Activated CD8-positive, alpha-beta T cell treated with anti-CD3 and anti-CD28 coated beads for 36 hours (primary cell): ENCODE measurements at regions not wholly inside any gene's neighbourhood (a gene's known extent, or its start where the extent isn't known, plus 50 kb on each side); places are given as distances from the start of the nearest gene placed in this dataset.

Source experiments
- ATAC-seq: fragments of 200-7000 bp; cut with Tn5 transposase; one replicate; pipeline ENCODE4 v1.10.0; 2021; ENCODE audit warnings: mild to moderate bottlenecking, moderate library complexity
- CTCF ChIA-PET: fragments of 350-600 bp; sonication (Branson Sonifier 250); formaldehyde crosslinking; loops from one replicate; lab custom pipeline; 2021; ENCODE audit warnings: antibody characterized with exemption; lab: Charles Lee
- POLR2A ChIA-PET: fragments of 350-600 bp; sonication (Branson Sonifier 250); formaldehyde crosslinking; loops from one replicate; lab custom pipeline; 2021; ENCODE audit warnings: antibody characterized with exemption; lab: Charles Lee
- DNase-seq: peaks from one replicate; pipeline ENCODE4 v3.0.0-alpha.2; 2020
- H3K27ac Mint-ChIP-seq: one replicate; pipeline ENCODE4 v1.8.0; 2021; ENCODE audit warnings: mild to moderate bottlenecking, mixed read lengths
- H3K27me3 Mint-ChIP-seq: one replicate; pipeline ENCODE4 v1.8.0; 2021; ENCODE audit warnings: mixed read lengths
- H3K36me3 Mint-ChIP-seq: one replicate; pipeline ENCODE4 v1.8.0; 2021; ENCODE audit warnings: low read depth, mixed read lengths
- H3K4me1 Mint-ChIP-seq: one replicate; pipeline ENCODE4 v1.8.0; 2021; ENCODE audit warnings: low read depth, mixed read lengths
- H3K4me3 Mint-ChIP-seq: one replicate; pipeline ENCODE4 v1.8.0; 2021; ENCODE audit warnings: mild to moderate bottlenecking, moderate library complexity, mixed read lengths
- H3K9me3 Mint-ChIP-seq: one replicate; pipeline ENCODE4 v1.8.0; 2021; ENCODE audit warnings: mixed read lengths
- CTCF ChIP-seq: fragments of 200-600 bp; IDR thresholded peaks from one replicate; pipeline ENCODE4 v1.8.0; 2022; ENCODE audit warnings: antibody characterized with exemption, mild to moderate bottlenecking
- intact Hi-C: fragments of 100-400 bp; cut with micrococcal nuclease; formaldehyde crosslinking; loops from one replicate; pipeline ENCODE4 v1.10.0; 2022

- TF ChIP-seq CTCF = no peak
- ATAC-seq (no peak), DNase-seq (no peak)
- ChIA-PET POLR2A (no interaction called here), CTCF (no interaction called here)
- Mint-ChIP-seq H3K4me1 (no peaks in the 10 kb centered on the region), H3K27me3 (peaks cover 13% of the 10 kb centered on the region), H3K27ac (no peak overlapping the region), H3K4me3 (no peak overlapping the region), H3K9me3 (peaks cover 5% of the 10 kb centered on the region), H3K36me3 (no peaks in the 10 kb centered on the region)
- intact Hi-C loops = no loop called here
These were observed 251.3 kb upstream of the LYZL1 start for GRCh38 chr10:29037348-29038113.

- H3K27ac Mint-ChIP-seq = no peak overlapping the region
- TF ChIP-seq CTCF = no peak
These were observed 249.8 kb upstream of the LYZL1 start for GRCh38 chr10:29039091-29039490.

GRCh38 chr10:29039677-29040189, 249.1 kb upstream of the LYZL1 start:
- CTCF ChIA-PET = no interaction called here
- no peak overlapping the region for H3K27ac Mint-ChIP-seq
- ATAC-seq (no peak), DNase-seq (no peak)
- H3K27me3 Mint-ChIP-seq = peaks cover 9% of the 10 kb centered on the region
- H3K36me3 Mint-ChIP-seq = no peaks in the 10 kb centered on the region
- H3K4me1 Mint-ChIP-seq = no peaks in the 10 kb centered on the region
- intact Hi-C loops = no loop called here
- TF ChIP-seq CTCF = no peak
- no peak overlapping the region for H3K4me3 Mint-ChIP-seq
- H3K9me3 Mint-ChIP-seq = peaks cover 5% of the 10 kb centered on the region
- POLR2A ChIA-PET = interaction anchor here (0.7 kb wide), 1 partner anchor 18 kb away, joined by 3 read pairs; no protein-coding TSS in a partner anchor

More at GRCh38 chr10:29039091-29039490, 249.8 kb upstream of the LYZL1 start:
- ATAC-seq = no peak
- peaks cover 9% of the 10 kb centered on the region for H3K27me3 Mint-ChIP-seq
- no peak overlapping the region for H3K4me3 Mint-ChIP-seq
- DNase-seq = no peak
- no peaks in the 10 kb centered on the region for H3K4me1 Mint-ChIP-seq
- no peaks in the 10 kb centered on the region for H3K36me3 Mint-ChIP-seq
- peaks cover 5% of the 10 kb centered on the region for H3K9me3 Mint-ChIP-seq
- POLR2A ChIA-PET = interaction anchor here (0.7 kb wide), 1 partner anchor 17 kb away, joined by 3 read pairs; no protein-coding TSS in a partner anchor
- CTCF ChIA-PET = no interaction called here
- intact Hi-C loops = no loop called here

- Mint-ChIP-seq H3K27me3 (peaks cover 9% of the 10 kb centered on the region), H3K36me3 (no peaks in the 10 kb centered on the region), H3K4me1 (no peaks in the 10 kb centered on the region), H3K27ac (no peak overlapping the region), H3K9me3 (peaks cover 5% of the 10 kb centered on the region), H3K4me3 (no peak overlapping the region)
- POLR2A ChIA-PET = no interaction called here
- CTCF ChIA-PET = no interaction called here
- ATAC-seq = no peak
- TF ChIP-seq CTCF = no peak
- DNase-seq = no peak
- intact Hi-C loops = no loop called here
These were observed 247.3 kb upstream of the LYZL1 start for GRCh38 chr10:29041616-29042015.

GRCh38 chr10:29048506-29048905, 240.4 kb upstream of the LYZL1 start:
- DNase-seq (no peak), ATAC-seq (no peak)
- intact Hi-C loops = no loop called here
- CTCF ChIA-PET = no interaction called here
- Mint-ChIP-seq H3K27ac (no peak overlapping the region), H3K36me3 (no peaks in the 10 kb centered on the region), H3K9me3 (no peaks in the 10 kb centered on the region), H3K27me3 (peaks cover 3% of the 10 kb centered on the region), H3K4me3 (no peak overlapping the region), H3K4me1 (no peaks in the 10 kb centered on the region)
- POLR2A ChIA-PET = no interaction called here
- no peak for TF ChIP-seq CTCF
